Loucy (cell line): ENCODE measurements at regions not wholly inside any gene's neighbourhood (a gene's known extent, or its start where the extent isn't known, plus 50 kb on each side); places are given as distances from the start of the nearest gene placed in this dataset.

Experiments used
- EZH2phosphoT487 ChIP-seq: fragments of 200-600 bp; IDR thresholded peaks from 2 replicates; pipeline ENCODE4 v1.6.1; 2018; ENCODE audit warnings: antibody characterized with exemption, mild to moderate bottlenecking, moderate library complexity, borderline replicate concordance
- TF ChIP-seq, protein P1 (sequence below): fragments of 200-600 bp; sonication (generic); conservative IDR thresholded peaks from 2 replicates; pipeline ENCODE4 v1.5.1; 2014; ENCODE audit warnings: mild to moderate bottlenecking, antibody characterized with exemption, low read length

GRCh38 chr5:10109299-10109698, 140.4 kb downstream of the ATPSCKMT start:
- TF ChIP-seq, protein P1, sequence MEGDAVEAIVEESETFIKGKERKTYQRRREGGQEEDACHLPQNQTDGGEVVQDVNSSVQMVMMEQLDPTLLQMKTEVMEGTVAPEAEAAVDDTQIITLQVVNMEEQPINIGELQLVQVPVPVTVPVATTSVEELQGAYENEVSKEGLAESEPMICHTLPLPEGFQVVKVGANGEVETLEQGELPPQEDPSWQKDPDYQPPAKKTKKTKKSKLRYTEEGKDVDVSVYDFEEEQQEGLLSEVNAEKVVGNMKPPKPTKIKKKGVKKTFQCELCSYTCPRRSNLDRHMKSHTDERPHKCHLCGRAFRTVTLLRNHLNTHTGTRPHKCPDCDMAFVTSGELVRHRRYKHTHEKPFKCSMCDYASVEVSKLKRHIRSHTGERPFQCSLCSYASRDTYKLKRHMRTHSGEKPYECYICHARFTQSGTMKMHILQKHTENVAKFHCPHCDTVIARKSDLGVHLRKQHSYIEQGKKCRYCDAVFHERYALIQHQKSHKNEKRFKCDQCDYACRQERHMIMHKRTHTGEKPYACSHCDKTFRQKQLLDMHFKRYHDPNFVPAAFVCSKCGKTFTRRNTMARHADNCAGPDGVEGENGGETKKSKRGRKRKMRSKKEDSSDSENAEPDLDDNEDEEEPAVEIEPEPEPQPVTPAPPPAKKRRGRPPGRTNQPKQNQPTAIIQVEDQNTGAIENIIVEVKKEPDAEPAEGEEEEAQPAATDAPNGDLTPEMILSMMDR: no peak
- no peak for TF ChIP-seq EZH2phosphoT487
